Endothelial cell of umbilical vein (primary cell): ENCODE measurements at regions not wholly inside any gene's neighbourhood (a gene's known extent, or its start where the extent isn't known, plus 50 kb on each side); places are given as distances from the start of the nearest gene placed in this dataset.

Experiments used
- BruUV-seq: library from RNA; stranded (reverse); fragments of 400-500 nt; replicated peaks from 2 replicates; lab custom pipeline; 2021; lab: Mats Ljungman, UMichigan
- CTCF ChIA-PET: fragments of 300-600, 350-600 bp; sonication (Branson Sonifier 250); formaldehyde crosslinking; loops from one replicate; lab custom pipeline; 2021; ENCODE audit warnings: antibody characterized with exemption, inconsistent platforms; lab: Charles Lee
- POLR2A ChIA-PET: fragments of 300-600, 350-600 bp; sonication (Branson Sonifier 250); formaldehyde crosslinking; loops from one replicate; lab custom pipeline; 2021; ENCODE audit warnings: antibody characterized with exemption, inconsistent platforms; lab: Charles Lee
- DNase-seq: peaks from one replicate; pipeline ENCODE4 v3.0.0-alpha.2; 2011; ENCODE audit warnings: low read depth, low spot score
- FAIRE-seq: peaks from 2 replicates; lab custom pipeline; 2011; peaks lifted over from hg19 to GRCh38; lab: Jason Lieb, UNC
- H2AFZ ChIP-seq: 2 replicates; pipeline ENCODE4 v1.6.0; 2012; ENCODE audit warnings: low read depth, low read length, control low read depth, inconsistent platforms
- H3K27ac ChIP-seq: 2 replicates; pipeline ENCODE4 v1.5.1; 2011; ENCODE audit warnings: low read depth, mild to moderate bottlenecking, control low read depth, low read length, moderate library complexity; ENCODE audit not compliant: insufficient read depth
- H3K27me3 ChIP-seq, 2 experiments: 2 replicates each; pipeline versions ENCODE4 v1.6.0 to v1.6.1; 2011; ENCODE audit warnings: low read length in 2 of 2, mixed read lengths in 1 of 2; ENCODE audit not compliant: control insufficient read depth in 2 of 2, insufficient read depth in 2 of 2
- H3K36me3 ChIP-seq, 2 experiments: 2 replicates in 1 of 2; 3 replicates in 1 of 2; pipeline ENCODE4 v1.5.1; 2011; ENCODE audit warnings: low read length in 2 of 2, mild to moderate bottlenecking in 1 of 2, moderate library complexity in 1 of 2; ENCODE audit not compliant: control insufficient read depth in 2 of 2, insufficient read depth in 2 of 2; ENCODE audit errors: extremely low read depth in 1 of 2
- H3K4me1 ChIP-seq: 3 replicates; pipeline ENCODE4 v1.5.1; 2011; ENCODE audit warnings: mild to moderate bottlenecking, low read length; ENCODE audit not compliant: control insufficient read depth, insufficient read depth; ENCODE audit errors: extremely low read depth
- H3K4me2 ChIP-seq: 2 replicates; pipeline ENCODE4 v1.6.1; 2011; ENCODE audit warnings: low read length, control low read depth, mixed read lengths; ENCODE audit not compliant: insufficient read depth
- H3K4me3 ChIP-seq, 3 experiments: fragments of 200-600 bp in 1 of 3; sonication (generic), shearing (Covaris generic) in 1 of 3; replicated peaks in 1 of 3; 2 replicates each; pipeline ENCODE4 v1.5.1; 2011 to 2016; ENCODE audit warnings: control low read depth in 3 of 3, low read length in 3 of 3, mild to moderate bottlenecking in 2 of 3, inconsistent platforms in 1 of 3, low read depth in 1 of 3, moderate library complexity in 1 of 3; ENCODE audit not compliant: insufficient read depth in 1 of 3
- H3K79me2 ChIP-seq: 2 replicates; pipeline ENCODE4 v1.6.0; 2012; ENCODE audit warnings: low read length, inconsistent platforms; ENCODE audit not compliant: control insufficient read depth, insufficient read depth
- H3K9ac ChIP-seq: replicated peaks from 2 replicates; pipeline ENCODE3; 2011; ENCODE audit warnings: low read length, control low read depth; ENCODE audit not compliant: insufficient read depth; ENCODE audit errors: extremely low read depth
- H3K9me1 ChIP-seq: replicated peaks from 3 replicates; pipeline ENCODE4 v1.6.0; 2011; ENCODE audit warnings: mild to moderate bottlenecking, low read length; ENCODE audit not compliant: control insufficient read depth, insufficient read depth; ENCODE audit errors: extremely low read depth
- H3K9me3 ChIP-seq: replicated peaks from 2 replicates; pipeline ENCODE4 v1.5.1; 2012; ENCODE audit warnings: low read length, inconsistent platforms; ENCODE audit not compliant: control insufficient read depth, insufficient read depth
- H4K20me1 ChIP-seq: replicated peaks from 2 replicates; pipeline ENCODE3; 2011; ENCODE audit warnings: mild to moderate bottlenecking, low read length; ENCODE audit not compliant: control insufficient read depth, insufficient read depth; ENCODE audit errors: extremely low read depth
- EZH2 ChIP-seq: IDR thresholded peaks from 2 replicates; pipeline ENCODE4 v1.6.1; 2012; ENCODE audit warnings: borderline replicate concordance, low read depth, mild to moderate bottlenecking, moderate library complexity, low read length, inconsistent platforms; ENCODE audit not compliant: severe bottlenecking
- FOS ChIP-seq: IDR thresholded peaks from 2 replicates; pipeline ENCODE4 v1.6.1; 2011; ENCODE audit warnings: mild to moderate bottlenecking, low read length, moderate library complexity, borderline replicate concordance; ENCODE audit not compliant: insufficient read depth
- GATA2 ChIP-seq: IDR thresholded peaks from 2 replicates; pipeline ENCODE4 v1.7.0; 2011; ENCODE audit warnings: low read depth, mild to moderate bottlenecking, moderate library complexity, mixed read lengths, low read length; ENCODE audit not compliant: insufficient read length, insufficient read depth
- JUN ChIP-seq: IDR thresholded peaks from 2 replicates; pipeline ENCODE4 v1.6.1; 2011; ENCODE audit warnings: borderline replicate concordance, low read depth; ENCODE audit not compliant: insufficient read length, insufficient read depth
- MYC ChIP-seq: IDR thresholded peaks from one replicate; pipeline ENCODE4 v1.6.1; 2011; ENCODE audit warnings: mild to moderate bottlenecking, low read depth, low read length
- POLR2A ChIP-seq: IDR thresholded peaks from 2 replicates; pipeline ENCODE4 v1.6.1; 2012; ENCODE audit warnings: low read depth, mild to moderate bottlenecking, control low read depth, low read length
- POLR2AphosphoS5 ChIP-seq: IDR thresholded peaks from 2 replicates; pipeline ENCODE4 v1.6.1; 2012; ENCODE audit warnings: low read depth, mild to moderate bottlenecking, control low read depth, low read length, moderate library complexity; ENCODE audit not compliant: insufficient read depth
- dilution Hi-C: fragments of 300-500 bp; cut with MboI; formaldehyde crosslinking; loops from one replicate; pipeline ENCODE4 v1.15.0; 2019; ENCODE audit warnings: low sequenced_read_pairs; ENCODE audit not compliant: extremely low pct_ligation_motif_present
- intact Hi-C: fragments of 100-400 bp; cut with micrococcal nuclease; formaldehyde crosslinking; loops from one replicate; pipeline ENCODE4 v1.10.0; 2022
- TF ChIP-seq, protein P1 (sequence below): IDR thresholded peaks from 2 replicates; pipeline ENCODE4 v1.6.1; 2011; ENCODE audit not compliant: insufficient read depth, insufficient read length
- TF ChIP-seq, protein P2 (sequence below), 2 donors: IDR thresholded peaks; 1 replicate in 1 of 2; 2 replicates in 1 of 2; pipeline ENCODE4 v1.5.1; 2011; ENCODE audit warnings: low read length in 2 of 2, mild to moderate bottlenecking in 2 of 2, moderate library complexity in 2 of 2, control low read depth in 1 of 2, inconsistent platforms in 1 of 2, low read depth in 1 of 2; ENCODE audit not compliant: insufficient read depth in 1 of 2; ENCODE audit errors: extremely low read depth in 1 of 2

DNA sequence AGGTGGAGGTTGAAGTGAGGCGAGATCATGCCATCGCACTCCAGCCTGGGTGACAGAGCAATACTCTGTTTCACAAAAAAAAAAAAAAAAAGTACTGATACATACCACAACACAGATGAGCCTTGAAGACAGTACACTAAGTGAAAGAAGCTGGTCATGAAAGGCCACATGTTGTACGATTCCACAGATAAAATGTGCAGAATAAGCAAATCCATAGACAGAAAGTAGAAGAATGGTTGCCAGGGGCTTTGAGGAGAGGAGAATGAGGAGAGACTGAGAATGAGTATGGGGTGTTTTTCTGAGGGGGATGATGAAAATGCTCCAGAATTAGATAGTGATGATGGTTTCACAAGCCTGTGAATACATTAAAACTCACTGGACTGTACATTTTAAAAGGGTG, 155.6 kb upstream of the PSMD7 start:
- Histone ChIP-seq H3K4me3 (no peak overlapping the region), H4K20me1 (no peaks in the 10 kb centered on the region), H3K79me2 (no peaks in the 10 kb centered on the region), H3K36me3 (no peaks in the 10 kb centered on the region), H3K27ac (no peak overlapping the region), H3K9me3 (no peaks in the 10 kb centered on the region), H3K9ac (no peak overlapping the region), H2AFZ (no peak overlapping the region), H3K4me1 (no peaks in the 10 kb centered on the region), H3K27me3 (no peaks in the 10 kb centered on the region), H3K4me2 (no peak overlapping the region), H3K9me1 (no peaks in the 10 kb centered on the region)
- ChIA-PET CTCF (no interaction called here), POLR2A (no interaction called here)
- TF ChIP-seq FOS (no peak), POLR2AphosphoS5 (no peak), EZH2 (no peak), POLR2A (no peak), MYC (no peak), GATA2 (no peak)
- TF ChIP-seq, protein P1, sequence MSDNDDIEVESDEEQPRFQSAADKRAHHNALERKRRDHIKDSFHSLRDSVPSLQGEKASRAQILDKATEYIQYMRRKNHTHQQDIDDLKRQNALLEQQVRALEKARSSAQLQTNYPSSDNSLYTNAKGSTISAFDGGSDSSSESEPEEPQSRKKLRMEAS: no peak
- intact Hi-C loops (no loop called here), dilution Hi-C loops (no loop called here)
- DNase-seq: no peak
- no peak for FAIRE-seq
- no TSS peak for BruUV-seq

DNA sequence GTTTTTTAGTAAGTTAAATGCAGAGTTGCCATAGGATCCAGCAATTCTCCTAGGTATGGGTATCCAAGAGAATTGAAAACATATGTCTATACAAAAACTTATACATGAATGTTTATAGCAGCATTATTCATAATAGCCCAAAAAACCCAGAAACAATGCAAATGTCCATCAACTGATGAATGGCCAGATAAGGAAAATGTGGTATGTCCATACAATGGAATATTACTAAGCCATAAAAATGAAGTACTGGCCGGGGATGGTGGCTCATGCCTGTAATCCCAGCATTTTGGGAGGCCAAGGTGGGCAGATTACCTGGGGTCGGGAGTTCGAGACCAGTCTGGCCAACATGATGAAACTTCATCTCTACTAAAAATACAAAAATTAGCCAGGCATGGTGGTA, 156.1 kb upstream of the PSMD7 start:
- FAIRE-seq: no peak
- no peaks in the 10 kb centered on the region for H3K27me3 ChIP-seq
- ChIA-PET POLR2A (no interaction called here), CTCF (no interaction called here)
- H3K27ac ChIP-seq: no peak overlapping the region
- TF ChIP-seq, protein P1: no peak
- TF ChIP-seq FOS: no peak
- TF ChIP-seq POLR2AphosphoS5: no peak
- TF ChIP-seq, protein P2, sequence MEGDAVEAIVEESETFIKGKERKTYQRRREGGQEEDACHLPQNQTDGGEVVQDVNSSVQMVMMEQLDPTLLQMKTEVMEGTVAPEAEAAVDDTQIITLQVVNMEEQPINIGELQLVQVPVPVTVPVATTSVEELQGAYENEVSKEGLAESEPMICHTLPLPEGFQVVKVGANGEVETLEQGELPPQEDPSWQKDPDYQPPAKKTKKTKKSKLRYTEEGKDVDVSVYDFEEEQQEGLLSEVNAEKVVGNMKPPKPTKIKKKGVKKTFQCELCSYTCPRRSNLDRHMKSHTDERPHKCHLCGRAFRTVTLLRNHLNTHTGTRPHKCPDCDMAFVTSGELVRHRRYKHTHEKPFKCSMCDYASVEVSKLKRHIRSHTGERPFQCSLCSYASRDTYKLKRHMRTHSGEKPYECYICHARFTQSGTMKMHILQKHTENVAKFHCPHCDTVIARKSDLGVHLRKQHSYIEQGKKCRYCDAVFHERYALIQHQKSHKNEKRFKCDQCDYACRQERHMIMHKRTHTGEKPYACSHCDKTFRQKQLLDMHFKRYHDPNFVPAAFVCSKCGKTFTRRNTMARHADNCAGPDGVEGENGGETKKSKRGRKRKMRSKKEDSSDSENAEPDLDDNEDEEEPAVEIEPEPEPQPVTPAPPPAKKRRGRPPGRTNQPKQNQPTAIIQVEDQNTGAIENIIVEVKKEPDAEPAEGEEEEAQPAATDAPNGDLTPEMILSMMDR (IDR thresholded peaks at IDR 0.05; ENCODE audit: extremely low read depth in 1 of 2, insufficient read depth in 1 of 2, low read depth in 1 of 2, low read length in 2 of 2): no peak
- no peak for TF ChIP-seq JUN
- no peaks in the 10 kb centered on the region for H4K20me1 ChIP-seq
- no peaks in the 10 kb centered on the region for H3K4me1 ChIP-seq
- H3K9me1 ChIP-seq: no peaks in the 10 kb centered on the region
- no peak overlapping the region for H3K4me3 ChIP-seq
- dilution Hi-C loops (no loop called here), intact Hi-C loops (no loop called here)
- no TSS peak for BruUV-seq
- H3K9ac ChIP-seq: no peak overlapping the region
- H2AFZ ChIP-seq: no peak overlapping the region
- H3K79me2 ChIP-seq: no peaks in the 10 kb centered on the region
- DNase-seq: no peak
- H3K4me2 ChIP-seq: no peak overlapping the region
- no peaks in the 10 kb centered on the region for H3K9me3 ChIP-seq
- H3K36me3 ChIP-seq: no peaks in the 10 kb centered on the region
